HG02588 (cell line): ENCODE measurements at regions not wholly inside any gene's neighbourhood (a gene's known extent, or its start where the extent isn't known, plus 50 kb on each side); places are given as distances from the start of the nearest gene placed in this dataset.
"Not testable (repeated sequence)": the region's sequence is repeated elsewhere in the genome, so short reads cannot be mapped to it uniquely, and the experiment has no call there.

Source experiments
- ATAC-seq: cut with Tn5 transposase; IDR thresholded peaks from one replicate; pipeline ENCODE4 v1.9.1; 2021; ENCODE audit warnings: mild to moderate bottlenecking, moderate library complexity; ENCODE audit not compliant: unreplicated experiment

GRCh38 chr4:160549951-160550519 is 1447.2 kb downstream of the RAPGEF2 start:
- ATAC-seq = not testable (repeated sequence)

GRCh38 chr4:160562661-160563060 is 1459.8 kb downstream of the RAPGEF2 start:
- ATAC-seq = no peak

DNA sequence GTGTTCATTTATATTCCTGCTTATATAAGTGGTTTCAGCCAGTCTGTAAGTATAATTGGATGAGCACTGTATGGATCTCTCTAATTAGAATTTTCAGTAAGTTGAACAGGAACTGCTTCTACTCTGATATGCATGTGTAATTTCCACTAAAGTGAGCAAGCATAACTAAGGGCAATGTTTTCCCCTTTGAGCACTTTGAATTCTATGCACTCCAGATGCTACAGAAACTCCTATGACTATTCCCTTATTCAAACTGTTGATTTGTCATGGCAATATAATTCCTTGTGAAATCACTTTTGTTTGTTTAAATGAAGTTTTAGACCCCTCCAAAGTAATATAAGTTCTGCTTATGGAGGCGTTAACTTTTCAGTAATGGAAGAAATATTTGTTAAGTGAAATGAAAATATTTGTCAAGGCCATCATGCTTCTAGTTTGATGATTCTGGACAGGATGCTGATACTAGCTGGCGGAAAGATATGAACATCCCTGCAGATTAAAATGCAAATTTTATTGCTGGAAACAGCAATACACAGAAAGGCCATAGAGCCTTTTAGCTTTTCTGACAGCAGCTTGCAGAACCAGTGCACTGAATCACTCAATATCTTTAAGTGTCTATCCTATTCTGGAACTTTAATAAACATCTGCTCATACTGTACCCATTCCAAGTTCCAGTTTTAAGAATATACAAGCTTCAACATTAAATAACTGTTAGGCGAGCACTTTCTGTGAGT is 1460.8 kb downstream of the RAPGEF2 start:
- ATAC-seq = no peak

GRCh38 chr4:160567634-160568033 is 1464.8 kb downstream of the RAPGEF2 start:
- ATAC-seq = no peak

DNA sequence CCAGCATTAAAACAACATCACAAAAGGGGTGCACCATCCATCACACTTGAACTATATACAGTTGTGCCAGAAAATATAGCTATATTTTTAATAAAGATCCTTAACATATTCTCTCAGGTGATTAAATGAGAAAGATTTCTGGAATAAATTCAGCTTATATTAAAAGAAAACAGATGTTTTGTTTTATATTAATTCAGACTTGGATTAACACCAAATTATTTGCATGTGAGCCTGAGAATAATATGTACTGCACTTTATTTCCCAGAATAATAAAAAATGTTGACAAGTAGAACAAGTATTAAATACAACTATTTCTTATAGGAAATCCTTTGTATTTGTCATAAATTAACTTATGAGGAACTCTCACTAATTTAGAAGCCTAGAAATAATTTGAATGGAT is 1467.4 kb downstream of the RAPGEF2 start:
- no peak for ATAC-seq

GRCh38 chr4:160574272-160574671 is 1471.4 kb downstream of the RAPGEF2 start:
- not testable (repeated sequence) for ATAC-seq

- no peak for ATAC-seq
Observed at GRCh38 chr4:160580581-160580980, 1477.7 kb downstream of the RAPGEF2 start.

- no peak for ATAC-seq
Observed at GRCh38 chr4:160592258-160592657, 1489.4 kb downstream of the RAPGEF2 start.

- no peak for ATAC-seq
Observed at GRCh38 chr4:160595646-160596045, 1492.8 kb downstream of the RAPGEF2 start.

- ATAC-seq = no peak
Observed at GRCh38 chr4:160604541-160604940, 1501.7 kb downstream of the RAPGEF2 start.

DNA sequence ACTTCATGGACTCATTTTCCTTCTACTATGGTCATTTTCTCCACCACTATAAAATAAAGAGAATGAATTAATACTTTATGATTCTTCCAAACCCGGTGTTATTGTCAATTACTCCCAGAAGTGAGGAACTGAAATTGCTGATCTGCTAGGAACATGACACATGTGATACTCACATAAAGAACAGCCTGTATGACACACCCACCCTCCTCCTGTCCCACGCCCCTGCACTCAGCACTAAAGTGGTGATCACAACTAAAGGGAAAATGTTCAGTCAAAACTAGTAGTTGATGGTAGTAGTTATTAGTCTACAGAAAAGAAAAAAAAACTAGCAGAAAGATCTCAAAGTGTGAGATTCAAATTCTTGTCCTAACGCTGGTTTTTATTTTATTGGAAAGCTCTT is 1508.3 kb downstream of the RAPGEF2 start:
- ATAC-seq = no peak

DNA sequence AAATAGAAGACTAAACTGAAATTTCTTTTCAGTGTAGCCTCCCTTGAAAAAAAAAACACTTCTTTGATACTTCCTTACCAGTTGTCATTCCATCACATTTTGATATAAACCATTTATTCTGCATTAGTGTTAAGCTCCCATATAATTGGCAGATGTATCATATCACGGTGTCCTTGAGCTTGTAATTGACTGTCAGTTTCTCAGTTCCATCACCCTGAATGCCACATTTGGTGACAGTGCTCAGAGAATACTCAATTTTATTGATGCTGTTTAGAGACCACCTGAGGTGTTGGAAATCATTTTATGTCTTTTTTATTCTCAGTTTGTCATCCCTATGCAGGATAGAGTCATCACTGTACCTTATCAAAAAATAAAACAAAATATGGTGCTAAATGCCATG is 1528.2 kb downstream of the RAPGEF2 start:
- ATAC-seq = no peak

- no peak for ATAC-seq
Observed at GRCh38 chr4:160652790-160653189, 1511.0 kb downstream of the FSTL5 start.

- no peak for ATAC-seq
Observed at GRCh38 chr4:160675550-160675949, 1488.2 kb downstream of the FSTL5 start.

- no peak for ATAC-seq
Observed at GRCh38 chr4:160685729-160686128, 1478.1 kb downstream of the FSTL5 start.

GRCh38 chr4:160701671-160702070 is 1462.1 kb downstream of the FSTL5 start:
- ATAC-seq = no peak

GRCh38 chr4:160709026-160709425 is 1454.8 kb downstream of the FSTL5 start:
- no peak for ATAC-seq

GRCh38 chr4:160709546-160709945 is 1454.3 kb downstream of the FSTL5 start:
- no peak for ATAC-seq

DNA sequence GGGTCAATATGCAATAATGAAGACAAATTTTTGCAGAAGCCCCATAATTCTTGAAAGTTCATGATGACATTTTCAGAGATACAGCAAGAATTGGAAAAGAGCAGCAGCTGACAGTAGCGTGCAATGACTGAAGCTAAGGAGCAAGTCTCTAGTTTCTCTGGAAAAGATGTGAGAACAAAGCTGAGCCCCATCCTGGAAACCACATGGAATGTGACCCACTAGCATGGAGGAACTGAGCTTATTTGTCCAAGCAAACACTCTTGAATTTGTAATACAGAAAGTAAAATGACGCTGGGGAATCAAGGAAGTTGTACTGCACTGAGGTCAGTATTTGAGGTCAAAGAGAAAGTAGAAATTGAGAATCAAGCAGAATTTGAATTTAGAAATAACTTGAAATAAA is 1447.2 kb downstream of the FSTL5 start:
- ATAC-seq = no peak

GRCh38 chr4:160717848-160718247 is 1446.0 kb downstream of the FSTL5 start:
- ATAC-seq = no peak

GRCh38 chr4:160724063-160724462 is 1439.7 kb downstream of the FSTL5 start:
- no peak for ATAC-seq

GRCh38 chr4:160745126-160745525 is 1418.7 kb downstream of the FSTL5 start:
- ATAC-seq = no peak

GRCh38 chr4:160746585-160746984 is 1417.2 kb downstream of the FSTL5 start:
- not testable (repeated sequence) for ATAC-seq
